Neutrophil (primary cell): ENCODE measurements at regions not wholly inside any gene's neighbourhood (a gene's known extent, or its start where the extent isn't known, plus 50 kb on each side); places are given as distances from the start of the nearest gene placed in this dataset.
"Not testable (repeated sequence)": the region's sequence is repeated elsewhere in the genome, so short reads cannot be mapped to it uniquely, and the experiment has no call there.

Experiments
- H3K27ac ChIP-seq: fragments of 200-600 bp; sonication (generic); 2 replicates; pipeline ENCODE4 v1.5.1; 2016; ENCODE audit warnings: mild to moderate bottlenecking, moderate library complexity
- H3K27me3 ChIP-seq: fragments of 200-600 bp; sonication (generic); 2 replicates; pipeline ENCODE4 v1.6.0; 2016; ENCODE audit warnings: mild to moderate bottlenecking
- H3K36me3 ChIP-seq: fragments of 200-600 bp; sonication (generic); 2 replicates; pipeline ENCODE4 v1.5.1; 2017
- H3K4me1 ChIP-seq, 2 experiments: fragments of 200-600 bp in 1 of 2; sonication (generic) in 1 of 2; 1 replicate in 1 of 2; 2 replicates in 1 of 2; pipeline versions ENCODE4 v1.5.1 to v1.6.1; 2013 to 2016; ENCODE audit warnings: low read depth in 1 of 2, low read length in 1 of 2, mild to moderate bottlenecking in 1 of 2, moderate library complexity in 1 of 2; ENCODE audit not compliant: control insufficient read depth in 1 of 2, insufficient read depth in 1 of 2
- H3K4me3 ChIP-seq, 2 experiments: fragments of 200-600 bp in 1 of 2; sonication (generic) in 1 of 2; 1 replicate in 1 of 2; 2 replicates in 1 of 2; pipeline ENCODE4 v1.5.1; 2013 to 2016; ENCODE audit warnings: low read depth in 1 of 2, low read length in 1 of 2, mild to moderate bottlenecking in 1 of 2, moderate library complexity in 1 of 2
- H3K9me3 ChIP-seq: fragments of 200-600 bp; sonication (generic); 2 replicates; pipeline ENCODE4 v1.5.1; 2016
- CTCF ChIP-seq: fragments of 200-600 bp; sonication (generic); IDR thresholded peaks from 2 replicates; pipeline ENCODE4 v1.5.1; 2016; ENCODE audit warnings: antibody characterized with exemption

GRCh38 chr18:38186491-38186890, 620.9 kb upstream of the CELF4 start:
- no peak overlapping the region for H3K4me3 ChIP-seq
- TF ChIP-seq CTCF: no peak
- no peak overlapping the region for H3K27ac ChIP-seq
- H3K9me3 ChIP-seq: no peaks in the 10 kb centered on the region
- no peaks in the 10 kb centered on the region for H3K4me1 ChIP-seq
- H3K27me3 ChIP-seq: no peaks in the 10 kb centered on the region
- no peaks in the 10 kb centered on the region for H3K36me3 ChIP-seq

- no peaks in the 10 kb centered on the region for H3K4me1 ChIP-seq
- H3K27me3 ChIP-seq: no peaks in the 10 kb centered on the region
- H3K27ac ChIP-seq: no peak overlapping the region
- TF ChIP-seq CTCF: no peak
- H3K4me3 ChIP-seq: no peak overlapping the region
- H3K36me3 ChIP-seq: no peaks in the 10 kb centered on the region
- no peaks in the 10 kb centered on the region for H3K9me3 ChIP-seq
Measured at GRCh38 chr18:38174594-38174993, 609.0 kb upstream of the CELF4 start.

GRCh38 chr18:38174173-38174572, 608.6 kb upstream of the CELF4 start:
- no peak for TF ChIP-seq CTCF
- H3K9me3 ChIP-seq: no peaks in the 10 kb centered on the region
- H3K4me1 ChIP-seq: no peaks in the 10 kb centered on the region
- no peaks in the 10 kb centered on the region for H3K27me3 ChIP-seq
- no peak overlapping the region for H3K27ac ChIP-seq
- no peaks in the 10 kb centered on the region for H3K36me3 ChIP-seq
- no peak overlapping the region for H3K4me3 ChIP-seq

GRCh38 chr18:38170845-38171244, 605.2 kb upstream of the CELF4 start:
- no peak for TF ChIP-seq CTCF
- no peak overlapping the region for H3K27ac ChIP-seq
- no peaks in the 10 kb centered on the region for H3K36me3 ChIP-seq
- no peaks in the 10 kb centered on the region for H3K27me3 ChIP-seq
- no peaks in the 10 kb centered on the region for H3K4me1 ChIP-seq
- H3K9me3 ChIP-seq: no peaks in the 10 kb centered on the region
- no peak overlapping the region for H3K4me3 ChIP-seq

- Histone ChIP-seq H3K9me3 (no peaks in the 10 kb centered on the region), H3K4me3 (no peak overlapping the region), H3K36me3 (no peaks in the 10 kb centered on the region), H3K27me3 (no peaks in the 10 kb centered on the region), H3K27ac (no peak overlapping the region), H3K4me1 (no peaks in the 10 kb centered on the region)
- TF ChIP-seq CTCF: no peak
Measured at GRCh38 chr18:38167623-38168022, 602.0 kb upstream of the CELF4 start.

- H3K27me3 ChIP-seq, H3K9me3 ChIP-seq, H3K27ac ChIP-seq, H3K4me3 ChIP-seq, H3K36me3 ChIP-seq, H3K4me1 ChIP-seq: not testable (repeated sequence)
Measured at GRCh38 chr18:38153116-38153515, 587.5 kb upstream of the CELF4 start.
